HG02610 (cell line): ENCODE measurements at regions not wholly inside any gene's neighbourhood (a gene's known extent, or its start where the extent isn't known, plus 50 kb on each side); places are given as distances from the start of the nearest gene placed in this dataset.
A peak's percentile ranks its signal among the peaks of the same experiment; 100 is the strongest.

Source experiments
- ATAC-seq: cut with Tn5 transposase; IDR thresholded peaks from one replicate; pipeline ENCODE4 v1.9.1; 2021; ENCODE audit warnings: mild to moderate bottlenecking, moderate library complexity; ENCODE audit not compliant: unreplicated experiment

- ATAC-seq = no peak
Observed at GRCh38 chr14:71321574-71322315, 414.5 kb downstream of the PCNX1 start.

GRCh38 chr14:71322655-71323250, 415.5 kb downstream of the PCNX1 start:
- ATAC-seq = no peak

- ATAC-seq = peak; percentile 23
Observed at GRCh38 chr14:71324767-71325272, 417.6 kb downstream of the PCNX1 start.

GRCh38 chr14:71327691-71328090, 420.4 kb downstream of the PCNX1 start:
- no peak for ATAC-seq

- no peak for ATAC-seq
Observed at GRCh38 chr14:71328183-71328582, 420.9 kb downstream of the PCNX1 start.

- no peak for ATAC-seq
Observed at GRCh38 chr14:71328954-71329353, 421.7 kb downstream of the PCNX1 start.

- ATAC-seq = no peak
Observed at GRCh38 chr14:71331403-71331802, 424.1 kb downstream of the PCNX1 start.

- no peak for ATAC-seq
Observed at GRCh38 chr14:71332476-71332875, 425.2 kb downstream of the PCNX1 start.

- peak; percentile 54 for ATAC-seq
Observed at GRCh38 chr14:71333705-71334104, 426.4 kb downstream of the PCNX1 start.

GRCh38 chr14:71336489-71337192, 429.4 kb downstream of the PCNX1 start:
- no peak for ATAC-seq

GRCh38 chr14:71338153-71338552, 430.9 kb downstream of the PCNX1 start:
- ATAC-seq = no peak

- no peak for ATAC-seq
Observed at GRCh38 chr14:71339650-71340415, 432.6 kb downstream of the PCNX1 start.

GRCh38 chr14:71341156-71341555, 433.9 kb downstream of the PCNX1 start:
- ATAC-seq = no peak

GRCh38 chr14:71343724-71344123, 436.5 kb downstream of the PCNX1 start:
- no peak for ATAC-seq

- ATAC-seq = no peak
Observed at GRCh38 chr14:71344506-71344905, 437.2 kb downstream of the PCNX1 start.

- no peak for ATAC-seq
Observed at GRCh38 chr14:71346685-71347084, 439.4 kb downstream of the PCNX1 start.

GRCh38 chr14:71348394-71348793, 441.1 kb downstream of the PCNX1 start:
- ATAC-seq = no peak

GRCh38 chr14:71348817-71349216, 441.6 kb downstream of the PCNX1 start:
- no peak for ATAC-seq

GRCh38 chr14:71354142-71354541, 446.9 kb downstream of the PCNX1 start:
- ATAC-seq = no peak

- no peak for ATAC-seq
Observed at GRCh38 chr14:71354801-71355200, 447.5 kb downstream of the PCNX1 start.
